SU-DHL-6 (cell line): ENCODE measurements at regions not wholly inside any gene's neighbourhood (a gene's known extent, or its start where the extent isn't known, plus 50 kb on each side); places are given as distances from the start of the nearest gene placed in this dataset.

Source experiments
- H2AFZ ChIP-seq: fragments of 200-600 bp; sonication (generic); 2 replicates; pipeline ENCODE4 v1.6.1; 2014; ENCODE audit warnings: low read depth, mild to moderate bottlenecking, moderate library complexity, mixed read lengths, antibody characterized with exemption, low read length; ENCODE audit not compliant: severe bottlenecking
- H3F3A ChIP-seq: fragments of 200-600 bp; shearing (Covaris generic); 2 replicates; pipeline ENCODE4 v1.6.0; 2016; ENCODE audit warnings: antibody characterized with exemption, mild to moderate bottlenecking; ENCODE audit not compliant: insufficient read depth
- H3K27ac ChIP-seq: fragments of 200-600 bp; sonication (generic); 2 replicates; pipeline ENCODE4 v1.5.1; 2016; ENCODE audit warnings: low read depth, mild to moderate bottlenecking, low read length, moderate library complexity, mixed read lengths
- H3K27me3 ChIP-seq: fragments of 200-600 bp; sonication (generic), shearing (Covaris generic); 2 replicates; pipeline ENCODE4 v1.6.0; 2014; ENCODE audit warnings: mild to moderate bottlenecking, low read length
- H3K36me3 ChIP-seq: fragments of 200-600 bp; sonication (generic); 2 replicates; pipeline ENCODE4 v1.6.1; 2014; ENCODE audit warnings: mild to moderate bottlenecking, low read length, mixed read lengths
- H3K4me2 ChIP-seq: fragments of 300-600, 200-600 bp; shearing (Covaris generic), sonication (generic); 2 replicates; pipeline ENCODE4 v1.6.0; 2014; ENCODE audit warnings: low read length, low read depth, mild to moderate bottlenecking; ENCODE audit not compliant: poor library complexity, severe bottlenecking
- H3K4me3 ChIP-seq: fragments of 200-600 bp; sonication (generic); 2 replicates; pipeline ENCODE4 v1.5.1; 2014; ENCODE audit warnings: antibody characterized with exemption, low read length, mild to moderate bottlenecking, mixed read lengths; ENCODE audit not compliant: insufficient read depth, poor library complexity, severe bottlenecking
- H3K79me2 ChIP-seq: fragments of 200-600 bp; sonication (generic); 2 replicates; pipeline ENCODE4 v1.6.1; 2014; ENCODE audit warnings: mild to moderate bottlenecking, low read length, moderate library complexity; ENCODE audit not compliant: insufficient read depth
- H3K9ac ChIP-seq: fragments of 200-600 bp; sonication (generic); 2 replicates; pipeline ENCODE4 v1.7.0; 2014; ENCODE audit warnings: mild to moderate bottlenecking, low read length
- H3K9me2 ChIP-seq: fragments of 200-600 bp; sonication (generic); replicated peaks from 2 replicates; pipeline ENCODE4 v1.6.1; 2014; ENCODE audit warnings: low read length; ENCODE audit not compliant: insufficient read depth
- H3K9me3 ChIP-seq: fragments of 200-600 bp; sonication (generic); 2 replicates; pipeline ENCODE4 v1.6.1; 2014; ENCODE audit warnings: low read length, mixed read lengths; ENCODE audit not compliant: insufficient read depth
- H4K20me1 ChIP-seq: fragments of 200-600 bp; sonication (generic); 2 replicates; pipeline ENCODE4 v1.6.1; 2014; ENCODE audit warnings: low read depth, mild to moderate bottlenecking, antibody characterized with exemption, low read length, moderate library complexity, mixed read lengths
- CTCF ChIP-seq: fragments of 200-600 bp; sonication (generic); IDR thresholded peaks from one replicate; pipeline ENCODE4 v1.5.1; 2017; ENCODE audit warnings: antibody characterized with exemption, mild to moderate bottlenecking, low read length, moderate library complexity; ENCODE audit not compliant: insufficient read depth, poor library complexity, severe bottlenecking
- EZH2phosphoT487 ChIP-seq: fragments of 200-600 bp; sonication (generic), shearing (Covaris generic); conservative IDR thresholded peaks from 2 replicates; pipeline ENCODE4 v1.6.1; 2018; ENCODE audit warnings: mild to moderate bottlenecking, antibody characterized with exemption, low read length, moderate library complexity, mixed read lengths

GRCh38 chr2:37858725-37859267 is 66.3 kb upstream of the RMDN2 start:
- Histone ChIP-seq H3K27me3 (no peaks in the 10 kb centered on the region), H3F3A (no peaks in the 10 kb centered on the region), H3K4me3 (no peak overlapping the region), H3K4me2 (no peak overlapping the region), H3K9me3 (no peaks in the 10 kb centered on the region), H3K27ac (no peak overlapping the region), H3K79me2 (no peaks in the 10 kb centered on the region), H3K9me2 (no peaks in the 10 kb centered on the region), H2AFZ (no peak overlapping the region), H4K20me1 (no peaks in the 10 kb centered on the region), H3K9ac (no peak overlapping the region), H3K36me3 (no peaks in the 10 kb centered on the region)
- TF ChIP-seq CTCF: no peak
- no peak for TF ChIP-seq EZH2phosphoT487

DNA sequence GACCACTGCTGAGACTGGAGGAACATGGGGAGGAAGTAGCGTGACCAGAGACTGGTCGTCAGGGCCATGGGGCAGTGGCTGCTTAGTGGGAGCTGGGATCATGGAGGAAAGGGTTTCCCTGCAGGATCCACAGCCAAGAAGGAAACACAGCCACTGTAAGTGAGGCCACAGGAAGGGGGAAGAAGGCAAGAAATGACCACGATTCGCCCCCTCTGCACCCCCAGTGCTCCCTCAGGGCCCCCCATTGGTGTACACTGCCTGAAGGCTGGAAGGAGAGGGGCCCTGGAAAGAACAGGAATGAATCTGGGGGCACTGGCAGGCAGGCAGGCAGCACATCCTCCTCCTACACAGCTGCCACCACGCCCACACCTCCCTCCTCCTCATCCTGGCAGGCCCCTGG is 62.5 kb upstream of the RMDN2 start:
- Histone ChIP-seq H2AFZ (no peak overlapping the region), H3K9me2 (no peaks in the 10 kb centered on the region), H3K36me3 (no peaks in the 10 kb centered on the region), H3K9ac (no peak overlapping the region), H3K4me2 (no peak overlapping the region), H3K79me2 (no peaks in the 10 kb centered on the region), H3K9me3 (no peaks in the 10 kb centered on the region), H4K20me1 (no peaks in the 10 kb centered on the region), H3F3A (no peaks in the 10 kb centered on the region), H3K4me3 (no peak overlapping the region), H3K27ac (no peak overlapping the region), H3K27me3 (no peaks in the 10 kb centered on the region)
- TF ChIP-seq CTCF (no peak), EZH2phosphoT487 (no peak)

DNA sequence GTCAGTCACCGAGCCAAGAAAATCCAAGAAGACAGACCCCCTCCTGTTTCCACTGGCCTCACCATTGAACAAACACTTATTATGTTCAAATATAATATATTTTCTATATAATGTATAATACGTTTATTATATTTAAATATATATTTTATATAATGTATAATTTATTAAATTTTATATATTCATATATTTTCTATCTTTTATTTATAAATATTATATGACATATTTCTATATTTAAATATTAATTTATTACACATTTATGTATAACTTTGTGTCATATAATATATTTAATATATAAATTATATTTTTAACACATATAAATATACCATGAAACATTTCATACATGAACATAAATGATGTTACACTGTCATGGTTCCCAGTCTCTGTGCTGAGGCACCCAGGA is 60.9 kb upstream of the RMDN2 start:
- Histone ChIP-seq H3K9me3 (no peaks in the 10 kb centered on the region), H3K27ac (no peak overlapping the region), H3K4me2 (no peak overlapping the region), H3K27me3 (no peaks in the 10 kb centered on the region), H4K20me1 (no peaks in the 10 kb centered on the region), H3K9me2 (no peaks in the 10 kb centered on the region), H3K36me3 (no peaks in the 10 kb centered on the region), H3F3A (no peaks in the 10 kb centered on the region), H3K79me2 (no peaks in the 10 kb centered on the region), H3K9ac (no peak overlapping the region), H3K4me3 (no peak overlapping the region), H2AFZ (no peak overlapping the region)
- TF ChIP-seq EZH2phosphoT487 (no peak), CTCF (no peak)
